ENCODE measurements at regions not wholly inside any gene's neighbourhood (a gene's known extent, or its start where the extent isn't known, plus 50 kb on each side); places are given as distances from the start of the nearest gene placed in this dataset.

DNA sequence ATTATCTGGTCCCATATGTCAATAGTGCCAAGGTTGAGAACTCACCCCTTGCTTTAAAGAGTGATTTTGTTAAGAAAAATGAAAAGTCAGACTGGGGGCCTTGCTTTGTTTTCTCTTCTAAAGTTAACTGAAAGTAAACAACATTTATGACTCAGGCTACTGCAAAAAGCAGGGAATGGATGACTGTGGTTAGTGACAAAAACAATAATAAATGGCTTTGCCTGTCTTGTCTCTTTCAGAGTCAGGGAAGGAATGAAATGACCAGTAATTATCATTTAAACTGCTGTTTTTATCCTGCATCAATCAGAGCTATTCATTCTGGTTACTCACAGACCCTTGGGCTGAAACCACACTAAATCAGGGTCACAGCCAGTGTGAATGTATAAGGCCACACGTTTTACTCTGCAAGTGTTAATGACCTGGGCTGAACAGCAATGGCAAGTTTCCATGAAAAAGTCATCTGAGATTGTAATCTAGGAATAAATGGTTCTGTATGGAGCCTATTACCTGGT is 112.2 kb downstream of the ZNF608 start:
- in situ Hi-C loops (cut with HindIII; ENCODE audit: low pct_unique_long_range_greater_than_20kb, low sequenced_read_pairs): no loop called here
- DNase-seq (ENCODE audit: low read depth in 1 of 2, low spot score in 1 of 2): no peak
- no peak for TF ChIP-seq JUND (IDR thresholded peaks at IDR 0.05; ENCODE audit: low read depth)

DNA sequence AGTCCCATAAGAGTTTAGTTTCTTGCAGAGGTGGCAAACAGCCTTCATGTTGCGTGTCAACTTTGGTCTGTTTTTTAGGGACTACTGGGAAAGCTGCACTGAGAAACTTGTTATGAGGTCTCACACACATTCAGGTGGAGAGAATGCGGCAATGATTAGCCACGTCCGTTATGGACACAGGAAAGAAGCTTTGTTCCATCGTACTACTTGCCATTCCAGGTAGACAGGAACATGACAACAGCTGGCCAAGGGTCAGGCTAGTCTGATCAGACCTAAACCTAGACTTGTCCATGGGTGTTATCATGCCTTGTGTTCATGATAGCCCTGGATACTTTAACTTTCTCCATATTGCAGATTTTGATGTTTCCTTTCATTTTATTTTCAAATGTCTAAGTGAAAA is 113.2 kb downstream of the ZNF608 start:
- in situ Hi-C loops (cut with HindIII; ENCODE audit: low pct_unique_long_range_greater_than_20kb, low sequenced_read_pairs): no loop called here
- no peak for DNase-seq (ENCODE audit: low read depth in 1 of 2, low spot score in 1 of 2)

DNA sequence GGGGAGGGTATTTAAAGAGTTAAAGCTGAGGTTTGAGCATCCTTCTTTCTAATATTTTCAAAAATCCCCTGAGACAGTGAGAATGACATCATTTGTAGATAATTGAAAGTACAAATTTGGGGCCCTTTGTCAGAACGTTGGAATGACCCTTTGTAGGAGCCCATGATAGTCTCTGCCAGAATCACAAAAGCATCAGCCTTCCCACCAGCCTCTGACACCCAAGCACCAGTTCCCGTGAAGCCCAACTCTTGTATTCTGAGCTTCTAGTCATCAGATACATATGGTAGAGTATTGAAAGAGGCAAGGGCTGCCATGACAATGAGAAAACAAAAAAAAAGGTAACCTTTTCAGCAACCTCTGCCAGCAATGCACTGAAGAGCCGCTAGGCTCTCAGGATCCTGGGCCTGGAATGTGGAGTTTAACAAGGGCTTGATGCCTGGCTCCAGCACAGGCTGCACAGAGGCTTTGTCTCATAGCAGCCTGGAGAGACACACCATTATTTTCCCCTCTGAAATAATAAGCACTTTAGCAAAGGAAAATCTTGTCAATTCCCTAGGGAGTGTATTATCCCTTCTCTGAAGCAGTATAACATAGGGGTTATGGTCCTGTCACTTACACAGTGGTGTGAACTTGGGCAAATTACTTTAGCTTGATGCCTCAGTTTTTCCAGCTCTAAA is 114.4 kb downstream of the ZNF608 start:
- no peak for TF ChIP-seq JUND (IDR thresholded peaks at IDR 0.05; ENCODE audit: low read depth)
- in situ Hi-C loops (cut with HindIII; ENCODE audit: low pct_unique_long_range_greater_than_20kb, low sequenced_read_pairs): no loop called here
- DNase-seq (ENCODE audit: low read depth in 1 of 2, low spot score in 1 of 2): no peak

More for the DNA sequence above, 113.2 kb downstream of the ZNF608 start:
- TF ChIP-seq JUND (IDR thresholded peaks at IDR 0.05; ENCODE audit: low read depth): no peak

DNA sequence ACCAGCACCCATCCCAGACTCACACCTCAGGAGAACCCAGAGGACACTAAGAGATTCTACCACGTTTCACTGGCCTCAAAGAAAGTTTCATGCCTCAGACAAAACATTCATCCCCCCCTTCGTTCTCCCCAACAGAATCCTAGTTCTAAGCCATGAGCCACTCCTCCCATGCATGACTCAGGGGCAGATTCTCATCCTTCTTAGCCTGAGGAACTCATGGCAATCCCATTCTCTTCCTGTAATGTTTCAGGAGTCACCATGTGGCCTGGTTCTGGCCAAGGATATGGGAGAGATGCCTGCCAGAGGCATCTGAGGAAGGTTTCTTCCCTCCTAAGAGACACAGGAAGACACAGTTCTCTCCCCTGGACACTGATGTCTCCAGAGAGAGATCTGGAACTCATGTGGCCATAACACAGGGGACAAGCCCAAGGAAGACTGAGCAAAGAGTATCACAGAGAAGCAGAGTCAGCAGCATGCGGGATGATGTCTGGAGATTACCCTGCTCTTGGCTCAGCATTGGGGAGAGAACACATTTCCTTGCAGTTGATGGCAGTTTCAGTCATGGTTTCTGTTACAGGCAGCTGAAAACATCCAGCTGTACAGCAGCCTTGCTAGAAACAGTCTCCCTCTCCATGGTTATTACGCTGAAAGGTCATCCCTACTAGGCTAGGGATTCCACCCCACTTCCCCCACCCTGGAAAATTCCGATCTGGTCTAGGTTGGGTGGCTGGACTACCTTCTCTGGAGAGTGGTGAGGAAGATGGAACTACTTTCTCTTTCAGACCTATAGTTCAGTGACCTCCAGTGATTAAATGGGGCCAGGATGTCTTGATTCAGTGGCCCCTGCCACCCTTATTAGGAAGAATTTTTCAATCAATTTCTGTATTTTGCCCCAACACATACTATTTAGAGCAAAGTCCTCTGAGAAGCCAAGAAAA is 115.4 kb downstream of the ZNF608 start:
- DNase-seq (ENCODE audit: low read depth in 1 of 2, low spot score in 1 of 2): no peak
- in situ Hi-C loops (cut with HindIII; ENCODE audit: low pct_unique_long_range_greater_than_20kb, low sequenced_read_pairs): no loop called here
- TF ChIP-seq JUND (IDR thresholded peaks at IDR 0.05; ENCODE audit: low read depth): no peak

DNA sequence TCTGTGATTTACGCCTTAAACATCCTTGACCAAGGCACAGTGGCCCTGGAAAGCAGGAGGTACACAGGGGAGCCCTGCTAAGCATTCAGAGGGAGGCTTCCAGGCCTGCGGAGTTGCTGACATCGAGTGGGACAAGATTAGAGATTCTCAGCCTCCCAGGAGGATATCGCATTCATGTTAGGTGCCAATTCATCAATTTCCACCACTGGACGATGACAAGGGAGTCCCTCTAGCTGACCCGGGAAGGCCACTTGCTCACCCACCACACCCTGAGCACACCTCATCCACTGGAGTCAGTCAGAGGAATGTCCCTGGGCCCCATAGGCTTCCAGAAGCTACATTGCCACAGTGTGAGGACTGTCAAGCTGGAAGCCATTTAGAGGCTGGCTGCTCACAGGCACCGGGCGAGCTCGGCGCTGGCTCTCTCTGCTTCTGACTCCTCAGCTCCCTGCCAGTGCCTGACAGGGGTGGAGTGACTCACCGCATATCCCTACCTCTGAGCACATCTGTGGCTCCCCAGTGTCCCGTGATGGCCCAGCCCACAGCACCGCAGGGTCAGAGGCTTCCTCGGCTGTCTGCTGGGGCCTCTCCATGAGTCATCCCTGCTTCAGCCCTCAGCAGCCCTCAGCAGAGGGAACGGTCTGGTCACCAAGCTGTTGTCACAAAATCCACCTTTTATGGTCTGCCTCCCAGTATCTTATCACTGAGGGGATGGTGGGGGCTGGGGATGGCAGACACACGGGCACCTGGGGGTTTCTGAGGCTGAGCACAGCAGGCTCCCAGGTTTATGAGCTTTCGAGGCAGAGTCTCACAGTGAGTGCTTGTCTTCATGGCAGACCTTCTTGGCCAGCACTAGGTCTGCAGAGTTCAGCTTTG is 117.5 kb downstream of the ZNF608 start:
- no peak for TF ChIP-seq JUND (IDR thresholded peaks at IDR 0.05; ENCODE audit: low read depth)
- DNase-seq (ENCODE audit: low read depth in 1 of 2, low spot score in 1 of 2): no peak
- in situ Hi-C loops (cut with HindIII; ENCODE audit: low pct_unique_long_range_greater_than_20kb, low sequenced_read_pairs): no loop called here

DNA sequence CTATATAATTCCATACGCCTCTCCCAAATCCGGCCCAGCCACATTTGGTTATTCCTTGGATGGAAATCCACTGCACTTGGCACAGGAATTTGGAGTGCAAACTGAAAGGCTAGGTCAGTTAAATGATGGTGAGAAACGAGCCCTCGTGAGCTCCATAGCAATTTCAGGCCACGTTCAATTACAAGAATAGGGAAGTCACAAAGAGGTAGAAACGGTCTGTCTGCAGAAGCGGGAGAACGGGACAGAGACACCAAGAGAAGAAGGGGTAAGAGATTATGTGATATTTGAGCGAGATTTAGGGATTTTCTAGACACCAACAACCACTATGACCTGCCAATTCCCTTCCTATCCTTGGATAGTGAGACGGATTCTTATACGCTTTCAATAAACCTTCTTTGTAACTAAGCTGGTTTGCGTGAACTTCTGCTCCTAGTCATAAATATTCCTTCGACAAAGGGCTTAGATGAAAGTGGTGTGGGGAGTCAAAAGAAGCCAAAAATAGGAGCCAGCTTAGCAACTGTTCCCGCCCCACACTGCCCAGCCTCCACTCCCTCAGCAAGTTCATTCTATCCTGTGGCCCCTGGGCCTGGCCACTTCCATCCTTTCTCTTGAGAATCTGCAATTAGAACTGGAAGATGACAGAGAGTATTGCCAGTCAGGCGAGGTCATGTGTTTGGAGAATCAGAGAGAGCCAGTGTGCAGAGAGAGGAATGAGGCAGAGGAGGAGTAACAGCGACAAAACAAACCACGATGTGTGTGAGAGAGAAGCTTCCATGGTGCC is 118.4 kb downstream of the ZNF608 start:
- in situ Hi-C loops (cut with HindIII; ENCODE audit: low pct_unique_long_range_greater_than_20kb, low sequenced_read_pairs): no loop called here
- DNase-seq (ENCODE audit: low read depth in 1 of 2, low spot score in 1 of 2): no peak
- TF ChIP-seq JUND (IDR thresholded peaks at IDR 0.05; ENCODE audit: low read depth): no peak

DNA sequence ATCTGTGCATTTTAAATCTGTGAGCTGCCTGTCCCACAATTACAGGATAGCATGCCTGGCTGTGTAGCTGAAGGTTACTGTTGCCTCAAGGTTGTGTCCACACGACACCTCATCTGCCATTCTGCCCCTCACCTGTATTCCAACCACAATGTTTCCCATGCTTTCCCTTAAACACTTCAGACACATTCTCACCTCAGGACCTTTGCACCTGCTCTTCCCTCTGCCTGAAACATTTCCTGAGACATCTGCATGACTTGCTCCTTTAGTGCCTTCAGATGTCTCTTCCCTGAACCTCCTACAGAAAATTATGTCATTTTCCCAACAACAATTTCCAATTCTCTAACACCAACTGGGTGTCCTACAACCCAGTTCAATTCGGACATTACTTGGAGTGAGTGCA is 120.4 kb downstream of the ZNF608 start:
- in situ Hi-C loops (cut with HindIII; ENCODE audit: low pct_unique_long_range_greater_than_20kb, low sequenced_read_pairs): no loop called here
- no peak for DNase-seq (ENCODE audit: low read depth in 1 of 2, low spot score in 1 of 2)
- TF ChIP-seq JUND (IDR thresholded peaks at IDR 0.05; ENCODE audit: low read depth): no peak

DNA sequence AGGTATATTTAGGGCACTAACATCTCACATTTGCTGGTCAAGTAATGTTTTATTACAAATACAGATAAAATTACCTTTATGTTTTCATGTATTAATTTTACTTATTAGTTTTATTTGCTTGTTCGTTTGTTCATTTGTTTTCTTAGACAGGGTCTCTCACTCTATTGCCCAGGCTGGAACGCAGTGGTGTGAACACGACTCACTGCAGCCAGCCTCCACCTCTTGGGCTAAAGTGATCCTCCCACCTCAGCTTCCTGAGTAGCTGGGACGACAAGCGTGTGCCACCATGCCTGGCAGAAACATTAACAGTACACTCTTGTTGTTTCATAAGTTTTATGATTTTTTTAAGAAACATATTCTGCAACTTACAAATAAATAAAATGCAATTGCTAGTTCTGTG is 123.2 kb downstream of the ZNF608 start:
- no peak for TF ChIP-seq JUND (IDR thresholded peaks at IDR 0.05; ENCODE audit: low read depth)
- DNase-seq (ENCODE audit: low read depth in 1 of 2, low spot score in 1 of 2): no peak
- in situ Hi-C loops (cut with HindIII; ENCODE audit: low pct_unique_long_range_greater_than_20kb, low sequenced_read_pairs): no loop called here

DNA sequence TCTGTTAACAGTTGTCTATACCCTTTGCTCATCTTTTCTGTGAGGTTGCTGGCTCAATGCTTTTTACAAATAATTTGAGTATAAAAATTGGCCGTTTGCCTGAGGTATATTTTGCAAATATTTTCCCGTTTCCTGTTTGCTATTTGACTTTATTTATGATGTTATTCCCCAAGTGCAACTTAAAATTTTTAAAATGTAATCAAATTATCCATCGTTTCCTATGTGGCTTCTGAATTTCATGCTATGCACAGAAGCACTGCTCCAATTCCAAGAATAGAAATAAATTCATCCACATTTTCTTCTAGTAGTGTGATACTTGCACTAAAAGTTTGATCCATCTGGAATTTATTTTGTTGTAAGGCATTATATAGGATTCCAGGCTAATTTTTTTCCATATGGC is 123.6 kb downstream of the ZNF608 start:
- no peak for DNase-seq (ENCODE audit: low read depth in 1 of 2, low spot score in 1 of 2)
- in situ Hi-C loops (cut with HindIII; ENCODE audit: low pct_unique_long_range_greater_than_20kb, low sequenced_read_pairs): no loop called here
- no peak for TF ChIP-seq JUND (IDR thresholded peaks at IDR 0.05; ENCODE audit: low read depth)

DNA sequence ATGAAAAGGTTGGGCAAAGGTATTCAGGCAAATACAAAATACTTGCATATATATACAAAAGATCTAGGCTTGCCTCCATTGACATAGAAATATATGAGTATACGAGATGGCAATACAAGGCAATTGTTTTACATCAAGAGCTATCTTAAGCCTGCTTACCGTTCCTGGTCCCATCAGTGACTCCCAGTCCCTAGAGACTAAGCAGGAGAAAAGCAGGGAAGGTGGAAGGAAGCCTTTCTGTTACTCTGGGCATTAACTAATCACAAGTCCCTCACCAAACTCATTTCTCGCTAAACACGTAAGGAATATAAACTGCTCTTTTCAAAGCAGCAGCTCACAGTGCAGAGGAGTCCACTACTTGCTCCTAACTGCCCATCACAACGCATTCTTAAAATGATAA is 125.2 kb downstream of the ZNF608 start:
- in situ Hi-C loops (cut with HindIII; ENCODE audit: low pct_unique_long_range_greater_than_20kb, low sequenced_read_pairs): no loop called here
- no peak for DNase-seq (ENCODE audit: low read depth in 1 of 2, low spot score in 1 of 2)
- no peak for TF ChIP-seq JUND (IDR thresholded peaks at IDR 0.05; ENCODE audit: low read depth)

DNA sequence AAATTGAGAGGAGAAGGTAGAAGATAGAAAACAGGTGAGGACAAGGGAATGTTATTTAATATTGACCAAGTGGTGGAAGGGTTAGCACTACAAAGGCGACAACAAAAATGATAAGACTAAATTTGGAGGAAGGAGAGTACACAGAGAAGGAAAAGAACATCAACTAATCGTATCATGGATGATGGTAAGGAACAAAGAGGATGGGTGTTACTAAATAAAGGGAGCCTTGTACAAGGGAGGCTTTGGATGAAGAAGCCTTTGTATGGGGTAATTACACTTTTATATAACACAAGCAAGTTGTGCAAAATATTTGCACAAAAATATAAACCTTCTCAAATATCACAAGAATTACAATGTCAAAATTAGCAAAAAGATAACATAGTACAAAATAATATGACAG is 125.7 kb downstream of the ZNF608 start:
- no peak for TF ChIP-seq JUND (IDR thresholded peaks at IDR 0.05; ENCODE audit: low read depth)
- DNase-seq (ENCODE audit: low read depth in 1 of 2, low spot score in 1 of 2): no peak
- in situ Hi-C loops (cut with HindIII; ENCODE audit: low pct_unique_long_range_greater_than_20kb, low sequenced_read_pairs): no loop called here

DNA sequence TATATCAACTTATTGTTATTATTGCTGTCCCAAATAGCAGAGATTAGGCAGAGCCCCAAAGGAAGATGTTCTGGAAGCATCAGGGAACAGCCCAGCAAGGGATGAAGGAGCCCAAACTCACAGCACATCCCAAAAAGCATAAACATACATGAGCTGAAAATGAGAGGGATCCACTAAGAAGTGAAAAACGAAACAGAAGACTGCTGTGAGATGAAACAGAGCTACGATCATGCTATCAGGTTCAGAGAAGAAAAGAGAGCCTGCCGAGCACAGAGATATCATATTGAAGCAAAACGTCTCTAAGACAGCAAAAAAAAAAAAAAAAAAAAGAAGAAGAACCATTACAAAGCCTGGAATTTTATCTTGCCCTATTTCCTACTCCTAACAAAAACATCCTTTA is 127.3 kb downstream of the ZNF608 start:
- TF ChIP-seq JUND (IDR thresholded peaks at IDR 0.05; ENCODE audit: low read depth): no peak
- in situ Hi-C loops (cut with HindIII; ENCODE audit: low pct_unique_long_range_greater_than_20kb, low sequenced_read_pairs): no loop called here
- no peak for DNase-seq (ENCODE audit: low read depth in 1 of 2, low spot score in 1 of 2)

All from T47D (cell line).